Rectal smooth muscle tissue (tissue), 1 donor: ENCODE measurements at regions not wholly inside any gene's neighbourhood (a gene's known extent, or its start where the extent isn't known, plus 50 kb on each side); places are given as distances from the start of the nearest gene placed in this dataset.
"Not testable (repeated sequence)": the region's sequence is repeated elsewhere in the genome, so short reads cannot be mapped to it uniquely, and the experiment has no call there.

Experiments used
- H3K27ac ChIP-seq: one replicate; pipeline ENCODE4 v1.7.0; 2013; ENCODE audit warnings: low read depth, low read length, inconsistent platforms
- H3K27me3 ChIP-seq: one replicate; pipeline ENCODE4 v1.7.0; 2013; ENCODE audit warnings: low read length; ENCODE audit not compliant: control insufficient read depth, insufficient read depth
- H3K36me3 ChIP-seq: one replicate; pipeline ENCODE4 v1.7.0; 2013; ENCODE audit warnings: low read length; ENCODE audit not compliant: control insufficient read depth, insufficient read depth
- H3K4me1 ChIP-seq: one replicate; pipeline ENCODE4 v1.7.0; 2013; ENCODE audit warnings: low read length; ENCODE audit not compliant: control insufficient read depth, insufficient read depth
- H3K4me3 ChIP-seq: one replicate; pipeline ENCODE4 v1.7.0; 2013; ENCODE audit warnings: low read length
- H3K9ac ChIP-seq: one replicate; pipeline ENCODE4 v1.7.0; 2013; ENCODE audit warnings: low read length

- H3K27ac ChIP-seq, H3K4me3 ChIP-seq, H3K9ac ChIP-seq, H3K27me3 ChIP-seq, H3K4me1 ChIP-seq, H3K36me3 ChIP-seq: not testable (repeated sequence)
Observed at GRCh38 chr10:46860753-46861152, 50.5 kb upstream of the PTPN20 start.
